K562 (cell line): ENCODE measurements at regions not wholly inside any gene's neighbourhood (a gene's known extent, or its start where the extent isn't known, plus 50 kb on each side); places are given as distances from the start of the nearest gene placed in this dataset.
A peak's percentile ranks its signal among the peaks of the same experiment; 100 is the strongest.
"Not testable (repeated sequence)": the region's sequence is repeated elsewhere in the genome, so short reads cannot be mapped to it uniquely, and the experiment has no call there.

ENCODE experiments used
- ATAC-seq: fragments of 200-7000 bp; cut with Tn5 transposase; 3 replicates; pipeline ENCODE4 v1.9.1; 2020; ENCODE audit warnings: moderate library complexity
- BruUV-seq: library from RNA; stranded (reverse); fragments of 400-500 nt; replicated peaks from 2 replicates; lab custom pipeline; 2021; lab: Mats Ljungman, UMichigan
- CTCF ChIA-PET: fragments of 300-600 bp; formaldehyde crosslinking; extraction: SDS; loops from one replicate; lab custom pipeline; 2021; ENCODE audit warnings: low intra/inter-chr PET ratio; lab: Yijun Ruan, JAX
- POLR2A ChIA-PET: fragments of 300-600, 350-650 bp; sonication (Branson Sonifier 250); formaldehyde crosslinking; extraction: SDS; loops from one replicate; lab custom pipeline; 2021; ENCODE audit warnings: antibody characterized with exemption, inconsistent platforms; lab: Yijun Ruan, JAX
- DNase-seq, 4 experiments: peaks; one replicate each; pipeline versions ENCODE4 v3.0.0 to v3.0.0-alpha.2; 2011 to 2018; ENCODE audit warnings: low spot score in 3 of 4, mixed read lengths in 3 of 4; ENCODE audit errors: extremely low read depth in 1 of 4
- FAIRE-seq: peaks from 2 replicates; lab custom pipeline; 2011; peaks lifted over from hg19 to GRCh38; lab: Jason Lieb, UNC
- H2AFZ ChIP-seq: 2 replicates; pipeline ENCODE4 v1.6.0; 2011; ENCODE audit warnings: low read depth, low read length, control low read depth, inconsistent platforms
- H3K27ac ChIP-seq: fragments of 200-600 bp; 3 replicates; pipeline ENCODE4 v1.8.0; 2011; ENCODE audit warnings: low read depth, mild to moderate bottlenecking, control low read depth, inconsistent platforms, low read length, moderate library complexity, mixed read lengths; ENCODE audit errors: extremely low read depth
- H3K27me3 ChIP-seq, 2 experiments: fragments of 300-600 bp in 1 of 2; 2 replicates in 1 of 2; 3 replicates in 1 of 2; pipeline versions ENCODE4 v1.6.0 to v1.8.0; 2011; ENCODE audit warnings: inconsistent platforms in 2 of 2, low read length in 2 of 2, mild to moderate bottlenecking in 1 of 2, mixed read lengths in 1 of 2, moderate library complexity in 1 of 2; ENCODE audit not compliant: control insufficient read depth in 2 of 2, insufficient read depth in 2 of 2
- H3K36me3 ChIP-seq: fragments of 300-600 bp; 3 replicates; pipeline ENCODE4 v1.8.0; 2011; ENCODE audit warnings: mild to moderate bottlenecking, low read length, inconsistent platforms; ENCODE audit not compliant: control insufficient read depth, insufficient read depth
- H3K4me1 ChIP-seq, 2 experiments: fragments of 200-600 bp in 1 of 2; replicated peaks in 1 of 2; 2 replicates in 1 of 2; 3 replicates in 1 of 2; pipeline versions ENCODE4 v1.5.1 to v1.8.0; 2011; ENCODE audit warnings: inconsistent platforms in 2 of 2, low read length in 2 of 2, mild to moderate bottlenecking in 1 of 2, mixed read lengths in 1 of 2, moderate library complexity in 1 of 2; ENCODE audit not compliant: control insufficient read depth in 2 of 2, insufficient read depth in 2 of 2
- H3K4me2 ChIP-seq: 2 replicates; pipeline ENCODE4 v1.6.1; 2011; ENCODE audit warnings: low read length, control low read depth, inconsistent platforms, mixed read lengths; ENCODE audit not compliant: insufficient read depth
- H3K4me3 ChIP-seq: fragments of 200-600 bp; sonication (generic), shearing (Covaris generic); 2 replicates; pipeline ENCODE4 v1.5.1; 2016; ENCODE audit warnings: control low read depth, inconsistent platforms
- H3K79me2 ChIP-seq: fragments of 200-600 bp; 3 replicates; pipeline ENCODE4 v1.8.0; 2011; ENCODE audit warnings: low read length, inconsistent platforms; ENCODE audit not compliant: control insufficient read depth, insufficient read depth
- H3K9ac ChIP-seq, 2 experiments: 2 replicates each; pipeline versions ENCODE4 v1.6.0 to v1.6.1; 2011; ENCODE audit warnings: low read depth in 2 of 2, low read length in 2 of 2, control low read depth in 1 of 2, inconsistent platforms in 1 of 2, mild to moderate bottlenecking in 1 of 2, mixed read lengths in 1 of 2; ENCODE audit not compliant: insufficient read depth in 1 of 2
- H3K9me1 ChIP-seq: one replicate; pipeline ENCODE4 v1.6.0; 2011; ENCODE audit warnings: inconsistent platforms, mild to moderate bottlenecking, low read length, moderate library complexity; ENCODE audit not compliant: control insufficient read depth, insufficient read depth
- H3K9me3 ChIP-seq: replicated peaks from 2 replicates; pipeline ENCODE4 v1.5.1; 2011; ENCODE audit warnings: low read depth, low read length, inconsistent platforms; ENCODE audit not compliant: control insufficient read depth, insufficient read depth
- H4K20me1 ChIP-seq: replicated peaks from 2 replicates; pipeline ENCODE4 v1.6.1; 2011; ENCODE audit warnings: low read length, inconsistent platforms, mixed read lengths; ENCODE audit not compliant: control insufficient read depth, insufficient read depth
- CTCF ChIP-seq, 3 experiments: IDR thresholded peaks in 2 of 3; conservative IDR thresholded peaks in 1 of 3; 2 replicates each; pipeline ENCODE4 v1.5.1; 2011 to 2012; ENCODE audit warnings: low read length in 3 of 3, mild to moderate bottlenecking in 3 of 3, control low read depth in 2 of 3, improper control_type of control experiment in 1 of 3, inconsistent platforms in 1 of 3, low read depth in 1 of 3, mixed read lengths in 1 of 3, moderate library complexity in 1 of 3; ENCODE audit not compliant: insufficient read depth in 2 of 3
- RAD21 ChIP-seq, 2 experiments: fragments of 250-450 bp in 1 of 2; fragments of 450-650 bp in 1 of 2; sonication (Bioruptor Pico) in 1 of 2; formaldehyde crosslinking in 1 of 2; IDR thresholded peaks in 1 of 2; conservative IDR thresholded peaks in 1 of 2; 2 replicates each; pipeline versions ENCODE4 v1.4.0 to v1.8.0; 2020 to 2022; ENCODE audit warnings: mild to moderate bottlenecking in 2 of 2, moderate library complexity in 1 of 2
- REST ChIP-seq, 2 experiments: fragments of 450-650 bp; formaldehyde crosslinking in 1 of 2; IDR thresholded peaks; 2 replicates each; pipeline versions ENCODE4 v1.4.0 to v1.6.1; 2014 to 2020; ENCODE audit warnings: mild to moderate bottlenecking in 2 of 2, borderline replicate concordance in 1 of 2, low read depth in 1 of 2
- WGBS: fragments of 100-300 bp; shearing (Covaris generic); methylation state at CpG from one replicate; pipeline ENCODE4 v1.1.6; 2016; ENCODE audit warnings: low coverage, mixed read lengths; ENCODE audit not compliant: insufficient coverage; ENCODE audit errors: missing lambda C conversion rate; 5-methylcytosine and 5-hydroxymethylcytosine counted together
- in situ Hi-C: fragments of 300-500 bp; cut with MboI; formaldehyde crosslinking; loops from 4 replicates; pipeline ENCODE4 v1.15.0; 2018; ENCODE audit warnings: inconsistent platforms, mixed read lengths
- intact Hi-C: fragments of 100-400 bp; cut with micrococcal nuclease; formaldehyde crosslinking; loops from 2 replicates; pipeline ENCODE4 v1.14.2; 2022

- H2AFZ ChIP-seq, DNase-seq, POLR2A ChIA-PET, H3K4me1 ChIP-seq, H3K27me3 ChIP-seq, H3K4me2 ChIP-seq, H3K4me3 ChIP-seq, FAIRE-seq, H4K20me1 ChIP-seq, CTCF ChIA-PET, H3K36me3 ChIP-seq, H3K9me3 ChIP-seq, H3K79me2 ChIP-seq, H3K9me1 ChIP-seq, in situ Hi-C loops, intact Hi-C loops, H3K27ac ChIP-seq, H3K9ac ChIP-seq, BruUV-seq, ATAC-seq: not testable (repeated sequence)
- WGBS = 0% methylated on average over 1 of the region's 3 CpGs
These were observed 141.0 kb downstream of the UNC93B1 start for GRCh38 chr11:67862896-67863295.

DNA sequence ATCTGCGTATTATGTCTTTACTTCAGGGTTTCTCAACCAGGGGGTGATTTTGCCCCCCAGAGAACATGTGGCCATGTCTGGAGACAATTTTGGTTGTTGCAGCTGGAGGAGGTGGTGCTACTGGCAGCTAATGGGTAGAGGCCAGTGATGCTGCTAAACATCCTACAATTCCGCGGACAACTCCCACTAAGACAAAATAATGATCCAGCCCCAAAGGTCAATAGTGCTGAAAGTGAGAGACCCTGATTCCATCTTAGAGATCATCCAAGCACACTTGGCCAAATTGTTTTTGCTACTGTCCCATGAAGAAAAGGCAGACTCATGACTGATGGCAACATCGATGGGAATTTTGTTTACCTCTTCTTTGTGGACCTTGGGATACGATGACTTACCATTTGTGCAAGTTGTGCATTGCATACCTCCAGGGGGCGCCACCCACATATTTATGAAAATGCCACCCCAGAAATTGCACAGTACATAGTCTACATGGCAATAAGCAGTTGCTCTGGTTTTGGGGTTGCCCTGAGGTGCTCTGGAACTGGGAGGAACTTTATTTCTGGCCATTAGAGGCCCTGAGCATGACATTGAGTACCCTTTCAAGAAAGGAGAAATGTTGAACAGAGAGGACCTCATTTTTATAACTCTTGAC lies 144.3 kb downstream of the UNC93B1 start:
- CTCF ChIA-PET; DNase-seq; H3K79me2 ChIP-seq; POLR2A ChIA-PET; in situ Hi-C loops; H3K9me1 ChIP-seq; H2AFZ ChIP-seq; H3K27ac ChIP-seq; intact Hi-C loops; H3K4me1 ChIP-seq; H3K9ac ChIP-seq; H3K36me3 ChIP-seq; FAIRE-seq; H4K20me1 ChIP-seq; H3K27me3 ChIP-seq; H3K4me3 ChIP-seq; BruUV-seq; ATAC-seq; H3K4me2 ChIP-seq; H3K9me3 ChIP-seq; TF ChIP-seq REST (CRISPR knock-in tag; IDR thresholded peaks at IDR 0.05; ENCODE audit: low read depth): not testable (repeated sequence)
- TF ChIP-seq CTCF (IDR thresholded peaks at IDR 0.05 in 2 of 3, conservative IDR thresholded peaks at IDR 0.05 in 1 of 3; ENCODE audit: insufficient read depth in 2 of 3, low read depth in 1 of 3, low read length in 3 of 3) = peak in 1 of 3 experiments; percentile 15; a peak in 1 of 6 replicates
- peak; percentile 34 to 54; a peak in 3 of 4 replicates for TF ChIP-seq RAD21 (CRISPR knock-in tag; conservative IDR thresholded peaks at IDR 0.05 in 1 of 2, IDR thresholded peaks at IDR 0.05 in 1 of 2)
- TF ChIP-seq REST (IDR thresholded peaks at IDR 0.05; ENCODE audit: borderline replicate concordance) = peak; percentile 44; the same call in 1 of the 2 replicates
- 39% methylated on average over 4 of the region's 6 CpGs for WGBS
